GM19239 (cell line): ENCODE measurements at regions not wholly inside any gene's neighbourhood (a gene's known extent, or its start where the extent isn't known, plus 50 kb on each side); places are given as distances from the start of the nearest gene placed in this dataset.
"Not testable (repeated sequence)": the region's sequence is repeated elsewhere in the genome, so short reads cannot be mapped to it uniquely, and the experiment has no call there.

Source experiments
- DNase-seq: peaks from one replicate; pipeline ENCODE4 v3.0.0; 2011; ENCODE audit warnings: low spot score; ENCODE audit not compliant: insufficient read length
- FAIRE-seq: peaks from 2 replicates; lab custom pipeline; 2011; peaks lifted over from hg19 to GRCh38; lab: Jason Lieb, UNC

- no peak for FAIRE-seq
- no peak for DNase-seq
These were observed 211.5 kb upstream of the RPS23 start for GRCh38 chr5:82489683-82490082.

GRCh38 chr5:82487131-82487530 is 209.0 kb upstream of the RPS23 start:
- DNase-seq: no peak
- no peak for FAIRE-seq

- DNase-seq (no peak), FAIRE-seq (no peak)
These were observed 202.2 kb upstream of the RPS23 start for GRCh38 chr5:82480331-82480730.

- FAIRE-seq (no peak), DNase-seq (no peak)
These were observed 198.0 kb upstream of the RPS23 start for GRCh38 chr5:82476155-82476554.

GRCh38 chr5:82473262-82473661 is 195.1 kb upstream of the RPS23 start:
- DNase-seq (no peak), FAIRE-seq (no peak)

- FAIRE-seq: no peak
- DNase-seq: no peak
These were observed 192.2 kb upstream of the RPS23 start for GRCh38 chr5:82470185-82470994.

GRCh38 chr5:82466986-82467561 is 188.9 kb upstream of the RPS23 start:
- FAIRE-seq: no peak
- no peak for DNase-seq

GRCh38 chr5:82465235-82465634 is 187.1 kb upstream of the RPS23 start:
- DNase-seq (no peak), FAIRE-seq (no peak)

- DNase-seq (no peak), FAIRE-seq (no peak)
These were observed 181.5 kb upstream of the RPS23 start for GRCh38 chr5:82459626-82460025.

- DNase-seq, FAIRE-seq: not testable (repeated sequence)
These were observed 177.2 kb upstream of the RPS23 start for GRCh38 chr5:82455317-82455716.

GRCh38 chr5:82448374-82448773 is 170.2 kb upstream of the RPS23 start:
- FAIRE-seq (no peak), DNase-seq (no peak)

GRCh38 chr5:82447913-82448312 is 169.8 kb upstream of the RPS23 start:
- FAIRE-seq (no peak), DNase-seq (no peak)

- FAIRE-seq (no peak), DNase-seq (no peak)
These were observed 168.7 kb upstream of the RPS23 start for GRCh38 chr5:82446809-82447208.

- DNase-seq (no peak), FAIRE-seq (no peak)
These were observed 167.7 kb upstream of the RPS23 start for GRCh38 chr5:82445726-82446335.

GRCh38 chr5:82439750-82440445 is 161.7 kb upstream of the RPS23 start:
- no peak for FAIRE-seq
- no peak for DNase-seq

GRCh38 chr5:82437565-82437964 is 159.4 kb upstream of the RPS23 start:
- FAIRE-seq, DNase-seq: not testable (repeated sequence)

- FAIRE-seq (no peak), DNase-seq (no peak)
These were observed 158.1 kb upstream of the RPS23 start for GRCh38 chr5:82436291-82436690.

- FAIRE-seq, DNase-seq: not testable (repeated sequence)
These were observed 156.8 kb upstream of the RPS23 start for GRCh38 chr5:82434696-82435660.

GRCh38 chr5:82426464-82427154 is 148.5 kb upstream of the RPS23 start:
- FAIRE-seq (no peak), DNase-seq (no peak)
